Astrocyte (in vitro differentiated cells and primary cell): ENCODE measurements at regions not wholly inside any gene's neighbourhood (a gene's known extent, or its start where the extent isn't known, plus 50 kb on each side); places are given as distances from the start of the nearest gene placed in this dataset.
"Not testable (repeated sequence)": the region's sequence is repeated elsewhere in the genome, so short reads cannot be mapped to it uniquely, and the experiment has no call there.

Experiments used
- CTCF ChIP-seq: IDR thresholded peaks from 2 replicates; pipeline ENCODE4 v1.5.1; 2011; ENCODE audit warnings: low read depth, mild to moderate bottlenecking, inconsistent platforms, low read length, moderate library complexity; ENCODE audit not compliant: insufficient read depth
- EZH2 ChIP-seq: IDR thresholded peaks from 2 replicates; pipeline ENCODE4 v1.6.1; 2012; ENCODE audit warnings: mild to moderate bottlenecking, low read length, inconsistent platforms; ENCODE audit not compliant: insufficient read depth

- not testable (repeated sequence) for TF ChIP-seq CTCF, EZH2
Measured at GRCh38 chr2:167781629-167782028, 465.8 kb downstream of the STK39 start.
